WI38 (cell line): ENCODE measurements at regions not wholly inside any gene's neighbourhood (a gene's known extent, or its start where the extent isn't known, plus 50 kb on each side); places are given as distances from the start of the nearest gene placed in this dataset.
"Not testable (repeated sequence)": the region's sequence is repeated elsewhere in the genome, so short reads cannot be mapped to it uniquely, and the experiment has no call there.

Experiments used
- H3K4me3 ChIP-seq: 2 replicates; pipeline ENCODE4 v1.5.1; 2011; ENCODE audit warnings: low read depth, mild to moderate bottlenecking, control low read depth, low read length
- CTCF ChIP-seq: IDR thresholded peaks from 2 replicates; pipeline ENCODE4 v1.5.1; 2012; ENCODE audit warnings: low read depth, mild to moderate bottlenecking, control low read depth, low read length

GRCh38 chr6:86331265-86331840 lies 606.0 kb upstream of the HTR1E start:
- H3K4me3 ChIP-seq: no peak overlapping the region
- no peak for TF ChIP-seq CTCF

GRCh38 chr6:86306210-86306609 lies 631.1 kb upstream of the HTR1E start:
- H3K4me3 ChIP-seq: no peak overlapping the region
- TF ChIP-seq CTCF: no peak

GRCh38 chr6:86285876-86286275 lies 643.2 kb upstream of the SYNCRIP start:
- no peak overlapping the region for H3K4me3 ChIP-seq
- no peak for TF ChIP-seq CTCF

GRCh38 chr6:86284809-86285480 lies 642.3 kb upstream of the SYNCRIP start:
- not testable (repeated sequence) for H3K4me3 ChIP-seq

- not testable (repeated sequence) for H3K4me3 ChIP-seq
Observed at GRCh38 chr6:86283596-86283995, 640.9 kb upstream of the SYNCRIP start.

GRCh38 chr6:86276056-86276455 lies 633.4 kb upstream of the SYNCRIP start:
- TF ChIP-seq CTCF: no peak
- no peak overlapping the region for H3K4me3 ChIP-seq

GRCh38 chr6:86273936-86274335 lies 631.2 kb upstream of the SYNCRIP start:
- TF ChIP-seq CTCF: no peak

GRCh38 chr6:86256615-86257187 lies 614.0 kb upstream of the SYNCRIP start:
- TF ChIP-seq CTCF: no peak

More at GRCh38 chr6:86273936-86274335, 631.2 kb upstream of the SYNCRIP start:
- no peak overlapping the region for H3K4me3 ChIP-seq

More at GRCh38 chr6:86256615-86257187, 614.0 kb upstream of the SYNCRIP start:
- H3K4me3 ChIP-seq: no peak overlapping the region
